T1000 (cell line): ENCODE measurements at regions not wholly inside any gene's neighbourhood (a gene's known extent, or its start where the extent isn't known, plus 50 kb on each side); places are given as distances from the start of the nearest gene placed in this dataset.
"Not testable (repeated sequence)": the region's sequence is repeated elsewhere in the genome, so short reads cannot be mapped to it uniquely, and the experiment has no call there.

Source experiments
- DNase-seq: peaks from one replicate; lab custom pipeline; 2025; ENCODE audit warnings: mixed read lengths; lab: John Stamatoyannopoulos, UW

DNA sequence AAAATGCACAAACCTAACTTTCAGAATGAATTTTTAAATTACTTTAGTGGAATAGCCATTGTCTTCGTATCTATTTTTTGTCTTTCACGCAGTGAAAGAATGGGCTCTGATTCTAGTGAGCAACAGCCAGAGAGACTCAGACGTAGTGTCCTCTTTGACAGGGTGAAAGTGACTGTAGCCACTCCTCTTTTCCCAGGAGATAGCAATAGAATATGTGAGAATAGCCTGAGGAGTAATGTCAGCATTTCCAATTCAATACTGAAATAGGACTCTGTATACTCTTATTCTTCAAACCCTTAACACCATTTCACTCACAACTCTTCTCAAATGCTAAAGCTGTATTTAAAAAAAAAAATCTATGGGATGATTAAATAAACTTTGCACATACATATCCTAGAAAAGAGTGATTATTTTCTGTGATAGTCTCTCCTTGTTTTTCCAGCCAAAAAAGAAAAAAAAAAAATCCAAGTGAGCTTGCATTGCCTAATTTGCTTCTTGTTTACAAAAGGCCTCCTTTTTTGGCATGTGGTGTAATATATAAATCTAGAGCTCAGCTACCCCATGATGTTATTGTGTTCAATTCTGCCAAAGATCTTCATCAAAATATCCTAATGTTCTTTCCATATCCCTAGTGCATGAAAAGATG is 626.1 kb upstream of the SLITRK6 start:
- DNase-seq: no peak

DNA sequence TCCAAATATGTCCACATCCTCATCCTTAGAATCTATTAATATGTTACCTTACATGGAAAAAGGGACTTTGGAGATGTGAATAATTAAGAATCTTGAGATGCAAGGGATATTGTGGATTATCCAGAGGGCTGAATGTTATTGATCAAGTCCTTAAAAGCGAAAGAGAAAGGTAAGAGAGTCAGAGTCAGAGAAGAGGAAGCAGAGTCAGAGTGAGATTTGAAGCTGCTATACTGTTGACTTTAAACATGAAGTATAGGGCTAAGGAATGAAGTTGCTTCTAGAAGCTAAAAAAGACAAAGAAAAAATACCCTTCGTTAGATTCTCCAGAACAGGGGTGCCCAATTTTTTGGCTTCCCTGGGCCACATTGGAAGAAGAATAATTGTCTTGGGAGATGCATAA is 627.2 kb upstream of the SLITRK6 start:
- no peak for DNase-seq

DNA sequence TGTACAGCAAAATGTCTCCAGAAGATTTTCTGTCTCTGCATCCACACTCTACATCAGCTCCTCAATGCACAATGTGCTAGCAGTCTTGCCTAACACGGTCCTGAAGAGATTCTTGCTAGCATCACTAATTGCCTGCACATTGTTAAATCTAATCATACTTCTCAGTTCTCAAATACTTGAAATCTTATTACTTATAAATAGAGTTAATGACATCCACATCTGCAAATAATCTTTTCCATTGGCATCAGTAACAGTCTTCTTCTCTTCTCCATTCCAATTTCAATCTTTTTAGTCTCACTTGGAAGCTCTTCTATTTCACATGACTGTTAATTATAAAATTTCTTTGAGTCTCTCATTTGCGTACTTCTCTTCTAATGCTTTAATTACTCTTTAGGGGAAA is 630.5 kb upstream of the SLITRK6 start:
- no peak for DNase-seq

DNA sequence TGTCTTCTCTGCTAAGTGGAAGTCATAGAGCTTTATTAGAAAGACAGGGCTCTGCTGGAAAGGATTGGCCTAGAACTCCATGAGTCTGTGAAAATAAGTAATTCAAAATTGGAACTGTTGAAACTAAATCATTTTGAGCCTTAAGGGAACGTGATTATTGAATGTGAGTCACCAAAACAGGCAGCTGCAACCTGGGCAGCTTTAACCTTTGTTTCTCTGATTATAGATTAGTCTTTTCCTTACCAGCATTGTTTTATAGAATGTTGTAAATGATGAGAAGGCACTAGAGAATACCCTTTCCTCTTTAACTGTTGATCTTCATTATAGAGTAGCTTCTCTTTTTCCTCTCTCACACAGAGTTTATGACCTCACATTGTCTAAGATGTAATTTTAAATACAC is 638.8 kb upstream of the SLITRK6 start:
- no peak for DNase-seq

DNA sequence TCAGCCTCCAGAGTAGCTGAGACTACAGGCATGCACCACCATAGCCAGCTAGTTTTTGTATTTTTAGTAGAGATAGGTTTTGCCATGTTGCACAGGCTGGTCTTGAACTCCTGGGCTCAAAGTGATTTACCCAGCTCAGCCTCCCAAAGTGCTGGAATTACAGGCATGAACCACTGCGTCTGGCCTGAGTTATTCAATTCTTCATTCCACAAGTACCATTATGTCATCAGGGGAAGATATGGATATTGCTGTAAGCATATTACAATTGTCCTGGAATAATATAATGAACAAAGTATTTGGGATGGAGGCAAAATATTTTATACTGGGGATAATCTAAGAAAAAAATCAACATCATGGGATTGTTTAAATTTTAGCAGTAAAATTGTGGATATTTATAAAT is 646.0 kb upstream of the SLITRK6 start:
- no peak for DNase-seq

DNA sequence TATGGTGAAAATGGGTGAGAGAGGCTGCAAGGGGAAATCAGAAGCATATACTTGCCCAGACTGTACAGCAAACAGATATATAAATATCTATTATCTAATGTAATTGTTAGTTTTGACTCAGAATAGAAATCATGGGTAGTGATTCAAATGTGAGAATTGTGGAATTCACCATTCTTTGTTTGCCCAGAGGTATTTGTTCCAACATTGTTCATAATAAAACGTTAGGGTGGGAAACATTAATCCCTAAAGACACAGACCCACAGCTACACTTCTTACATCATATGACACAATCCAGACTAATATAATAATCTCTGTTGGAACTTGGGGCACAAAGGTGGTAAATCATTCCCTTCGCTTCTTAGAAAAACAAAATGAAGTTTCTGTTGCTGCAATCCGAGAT is 646.5 kb upstream of the SLITRK6 start:
- DNase-seq: no peak

DNA sequence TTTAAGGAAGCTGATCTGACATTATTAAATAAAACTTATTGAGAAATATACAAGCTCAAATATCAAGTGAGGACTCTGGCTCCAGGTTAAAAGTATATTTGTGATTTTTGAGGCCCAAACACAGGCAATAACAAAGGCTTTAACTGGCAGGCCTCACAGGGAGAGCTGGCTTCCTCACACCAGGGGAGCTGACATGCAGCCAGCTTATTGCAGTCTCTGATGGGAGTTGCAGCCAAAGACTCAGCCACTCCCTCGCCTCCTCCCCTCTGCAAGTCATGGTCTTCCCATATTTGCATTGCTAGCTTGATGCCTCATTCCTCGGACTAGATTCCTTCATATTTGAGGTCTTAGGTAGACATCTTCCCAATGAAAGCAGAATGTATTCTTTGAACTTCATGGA is 647.1 kb upstream of the SLITRK6 start:
- DNase-seq: peak; percentile 11

DNA sequence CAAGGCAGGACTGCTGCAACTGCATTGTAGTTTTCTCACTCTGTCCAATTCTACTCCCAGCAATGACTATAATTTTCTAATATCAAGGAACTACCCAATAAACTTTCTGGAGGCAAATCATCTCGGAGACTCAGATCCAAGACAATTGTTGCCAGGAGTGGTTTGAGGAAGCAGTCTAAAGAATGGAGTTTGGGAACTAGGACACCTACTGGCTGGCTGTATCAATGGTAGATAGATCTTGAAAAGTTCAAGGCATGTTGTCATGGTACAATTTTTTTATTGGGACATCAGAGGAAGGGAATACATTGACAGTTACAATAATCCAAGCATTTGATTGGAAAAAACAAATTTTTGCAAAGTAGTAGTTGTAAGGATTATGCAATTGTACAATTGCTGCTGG is 648.3 kb upstream of the SLITRK6 start:
- DNase-seq: no peak

DNA sequence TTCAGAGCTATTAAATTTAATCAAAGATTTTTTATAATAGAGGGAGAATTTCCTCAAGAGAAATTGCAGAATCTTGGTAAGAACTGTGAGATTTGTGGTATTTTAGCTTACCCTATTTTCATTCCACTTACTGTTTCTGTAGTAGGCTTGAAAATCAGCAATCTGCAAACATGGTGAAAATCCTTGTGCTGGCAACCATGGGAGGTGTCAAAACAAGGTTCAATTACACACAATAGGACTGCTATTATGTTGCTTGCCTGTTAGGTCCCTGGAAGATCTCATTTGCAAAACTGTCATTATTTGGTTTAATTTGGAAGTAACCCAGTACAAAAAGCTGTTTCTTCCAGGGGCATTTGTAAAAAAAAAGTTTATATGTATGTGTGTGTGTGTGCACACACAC is 662.8 kb upstream of the SLITRK6 start:
- DNase-seq: no peak

DNA sequence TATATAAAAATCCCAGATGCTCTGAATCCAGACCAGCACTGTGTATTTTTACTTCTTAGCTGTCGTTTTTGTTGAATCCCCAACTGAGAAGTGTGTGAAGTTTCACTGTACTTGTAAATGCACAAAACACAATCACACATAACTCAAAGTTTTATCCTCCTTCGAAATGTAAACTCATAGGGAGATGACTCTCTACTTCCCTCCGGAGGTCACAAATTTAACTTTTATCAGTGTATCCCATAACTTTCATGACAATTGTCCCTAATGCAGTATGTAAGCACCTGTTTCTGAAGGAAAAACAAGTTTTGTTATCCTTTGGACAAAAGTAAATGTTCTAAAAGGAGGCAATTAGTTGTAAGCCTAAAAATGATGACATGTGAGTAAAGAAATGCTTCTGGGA is 665.0 kb upstream of the SLITRK6 start:
- DNase-seq: no peak

DNA sequence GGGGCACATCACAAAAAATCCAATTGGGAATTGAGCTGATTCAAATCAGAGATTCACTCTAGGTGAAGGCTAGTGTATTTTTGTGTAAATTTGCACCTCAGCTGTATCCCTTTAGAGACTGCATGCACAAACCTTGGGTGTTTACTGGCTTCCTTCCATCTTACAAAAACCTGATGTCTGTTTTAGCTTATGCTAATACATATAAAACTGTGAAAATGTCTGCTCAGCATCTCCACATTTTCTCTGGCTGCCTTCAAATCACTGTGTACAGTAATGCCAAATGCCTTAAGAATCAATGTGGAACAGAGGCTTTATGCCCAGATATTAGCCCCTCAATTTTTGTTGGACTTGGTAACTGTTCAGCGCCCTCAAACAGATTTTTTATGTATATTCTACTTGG is 675.8 kb upstream of the SLITRK6 start:
- no peak for DNase-seq

DNA sequence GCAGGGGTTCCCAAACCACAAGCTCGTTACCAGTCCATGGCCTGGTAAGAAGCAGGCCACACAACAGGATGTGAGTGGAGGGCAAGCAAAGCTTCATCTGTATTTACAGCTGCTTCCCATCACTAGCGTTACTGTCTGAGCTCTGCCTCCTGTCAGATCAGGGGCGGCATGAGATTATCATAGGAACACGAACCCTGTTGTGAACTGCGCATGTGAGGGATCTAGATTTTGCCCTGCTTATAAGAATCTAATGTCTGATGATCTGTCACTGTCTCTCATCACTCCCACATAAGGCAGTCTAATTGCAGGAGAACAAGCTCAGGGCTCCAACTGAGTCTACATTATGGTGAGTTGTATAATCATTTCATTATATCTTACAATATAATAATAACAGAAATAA is 677.4 kb upstream of the SLITRK6 start:
- DNase-seq: no peak

DNA sequence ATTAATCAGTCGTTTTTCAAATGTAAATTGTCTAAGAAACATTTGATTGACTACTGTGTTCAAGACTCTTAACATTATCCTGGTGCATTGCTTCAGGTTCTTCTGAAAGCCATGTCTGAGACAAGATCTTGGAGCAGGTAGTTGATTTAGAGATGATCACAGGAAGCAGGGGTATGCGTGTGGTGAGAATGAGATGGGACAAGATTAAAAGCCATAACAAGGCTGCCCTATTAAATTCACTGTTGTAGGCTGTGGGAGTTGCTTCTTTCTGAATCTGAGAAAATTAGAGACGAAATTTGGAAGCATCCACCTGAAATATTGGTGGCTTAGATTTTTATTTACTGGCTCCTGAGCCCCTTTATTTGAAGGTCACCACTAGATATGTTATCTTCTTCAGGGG is 687.4 kb upstream of the SLITRK6 start:
- DNase-seq: no peak

DNA sequence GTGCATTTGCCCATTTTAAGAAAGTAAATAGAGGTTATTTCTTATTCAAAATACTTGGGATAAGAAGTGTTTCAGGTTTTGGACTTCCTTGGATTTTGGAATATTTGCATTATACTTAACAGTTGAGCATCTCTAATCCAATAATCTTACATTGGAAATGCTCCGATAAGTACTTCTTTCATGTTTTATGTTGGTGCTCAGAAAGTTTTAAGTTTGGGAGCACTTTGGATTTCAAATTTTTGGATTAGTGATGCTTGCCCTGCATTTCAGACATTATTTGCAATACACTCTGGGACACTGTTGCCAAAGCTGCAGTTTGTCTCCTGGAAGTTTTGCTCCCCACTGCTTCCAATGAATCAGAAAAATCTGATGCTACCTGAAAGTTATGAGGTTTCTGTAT is 691.9 kb upstream of the SLITRK6 start:
- DNase-seq: no peak

DNA sequence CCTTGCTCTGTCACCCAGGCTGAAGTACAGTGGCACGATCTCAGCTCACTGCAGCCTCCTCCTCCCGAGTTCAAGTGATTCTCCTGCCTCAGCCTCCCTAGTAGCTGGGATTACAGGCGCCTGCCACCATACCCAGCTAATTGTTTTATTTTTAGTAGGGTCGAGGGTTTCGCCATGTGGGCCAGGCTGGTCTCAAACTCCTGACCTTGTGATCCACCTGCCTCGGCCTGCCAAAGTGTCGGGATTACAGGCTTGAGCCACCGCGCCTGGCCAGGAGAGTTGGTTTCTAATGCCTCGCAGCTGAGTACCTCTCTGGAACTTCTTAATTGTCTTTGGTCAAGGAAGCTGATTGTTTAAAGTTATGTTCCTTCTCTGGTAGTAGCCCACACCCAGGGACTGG is 702.7 kb upstream of the SLITRK6 start:
- DNase-seq: not testable (repeated sequence)

DNA sequence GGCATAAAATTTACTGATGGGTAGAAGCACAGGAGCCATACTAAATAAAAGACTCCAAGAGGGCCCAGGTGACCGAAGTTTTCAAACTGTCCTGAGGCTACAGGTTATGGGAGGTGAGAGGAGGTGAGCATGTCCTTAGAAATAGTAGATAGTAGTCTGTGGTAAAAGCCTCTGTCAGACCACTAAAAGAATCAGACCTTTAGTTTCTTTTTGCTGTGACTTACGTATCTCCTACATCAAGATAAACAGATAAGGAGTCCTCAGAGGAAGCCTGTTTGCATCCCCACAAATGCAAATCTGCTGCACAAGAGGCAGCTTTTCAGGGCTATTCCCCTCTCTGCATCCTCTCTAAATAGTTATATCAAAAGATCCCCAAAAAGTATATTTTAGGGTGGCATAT is 711.6 kb upstream of the SLITRK6 start:
- no peak for DNase-seq

DNA sequence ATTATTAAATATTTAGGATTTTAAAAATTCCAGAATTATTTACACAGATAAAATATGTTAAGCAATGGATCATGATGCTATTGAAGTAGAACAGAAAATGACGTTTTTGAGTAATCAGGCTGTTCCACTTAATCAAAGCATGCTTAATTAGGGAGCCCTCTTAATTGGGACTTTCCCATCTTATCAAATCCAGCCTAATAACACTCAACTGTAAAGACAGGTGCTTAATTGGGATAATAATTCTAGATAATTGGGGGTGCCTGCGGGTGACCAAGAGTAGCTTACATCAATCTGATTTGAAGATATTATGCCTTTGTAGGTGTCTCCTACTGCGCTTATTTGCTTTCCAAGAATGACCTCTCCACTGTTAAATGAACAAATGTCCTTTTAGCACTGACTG is 742.2 kb upstream of the SLITRK6 start:
- DNase-seq: no peak

DNA sequence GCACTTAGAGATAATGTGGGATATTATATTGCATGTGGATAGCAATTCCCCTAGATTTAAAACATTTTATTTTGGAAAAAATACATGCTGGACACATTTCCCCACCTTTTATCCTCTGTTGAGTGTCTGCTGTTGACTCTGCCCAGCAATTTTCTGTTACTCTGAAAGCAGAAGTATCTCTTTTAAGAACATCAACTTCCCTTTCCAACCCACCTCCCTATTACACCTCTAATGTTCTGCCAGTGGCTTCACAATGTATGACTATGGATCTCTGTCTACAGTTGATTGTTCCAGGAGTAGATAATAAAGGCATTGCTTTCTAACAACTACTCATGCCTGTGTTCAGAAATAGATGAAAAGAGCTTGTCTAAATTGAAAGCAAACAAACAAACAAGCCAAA is 754.8 kb upstream of the SLITRK6 start:
- no peak for DNase-seq

DNA sequence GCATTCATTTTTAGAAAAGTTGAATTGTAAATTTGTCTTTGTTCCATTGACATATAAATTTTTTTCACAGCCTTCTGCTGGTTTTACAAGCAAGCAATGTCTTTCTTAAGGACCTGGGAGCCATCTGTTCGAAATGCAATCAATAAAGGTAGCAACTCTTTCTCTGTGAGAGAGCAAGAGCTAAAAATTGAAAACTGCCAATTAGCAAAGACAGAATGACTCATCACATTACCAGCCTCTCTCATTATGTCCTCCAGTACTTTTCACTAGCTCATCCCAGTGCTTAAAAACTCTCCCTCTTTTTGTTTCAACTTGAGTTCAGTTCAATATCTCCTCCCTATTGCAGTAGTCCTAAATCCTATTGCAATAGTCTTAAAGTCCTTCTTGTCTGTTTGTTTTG is 760.7 kb upstream of the SLITRK6 start:
- no peak for DNase-seq

DNA sequence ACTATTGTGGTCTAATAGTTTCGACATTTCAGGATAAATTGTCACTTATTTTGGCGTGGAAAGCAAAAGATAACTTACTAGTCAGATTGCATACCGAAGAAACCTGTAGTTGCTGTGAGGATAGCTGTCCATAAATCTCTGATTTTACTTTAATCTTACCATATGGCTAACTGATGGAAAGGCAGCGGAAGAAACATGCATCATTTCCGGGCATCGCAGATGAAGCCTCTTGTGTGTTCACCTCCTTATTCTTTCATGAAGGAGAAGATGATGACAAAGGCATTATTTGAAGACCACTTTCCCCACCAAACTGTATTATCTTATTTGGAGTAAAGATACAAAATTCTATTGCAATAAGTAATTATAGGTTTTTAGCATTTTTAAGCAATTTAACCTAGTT is 763.6 kb upstream of the SLITRK6 start:
- no peak for DNase-seq

DNA sequence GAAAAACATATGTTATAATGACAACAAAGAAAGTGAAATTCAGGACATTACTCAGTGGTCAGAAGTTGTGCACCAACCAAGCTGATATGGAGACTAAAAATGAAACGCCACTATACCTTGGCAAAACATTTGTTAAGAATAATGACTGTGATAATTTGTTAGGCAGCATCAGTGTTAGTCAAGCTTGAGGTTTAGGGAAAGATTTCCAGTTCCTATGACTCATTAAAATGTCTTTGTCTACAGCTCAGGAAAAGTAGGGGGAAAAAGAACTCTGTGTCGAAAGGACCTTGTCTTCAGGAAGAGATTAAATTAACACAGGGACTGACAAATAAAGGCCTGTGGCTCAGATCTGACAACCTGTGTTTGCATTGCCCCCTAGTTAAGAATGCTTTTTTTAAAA is 764.1 kb upstream of the SLITRK6 start:
- no peak for DNase-seq

DNA sequence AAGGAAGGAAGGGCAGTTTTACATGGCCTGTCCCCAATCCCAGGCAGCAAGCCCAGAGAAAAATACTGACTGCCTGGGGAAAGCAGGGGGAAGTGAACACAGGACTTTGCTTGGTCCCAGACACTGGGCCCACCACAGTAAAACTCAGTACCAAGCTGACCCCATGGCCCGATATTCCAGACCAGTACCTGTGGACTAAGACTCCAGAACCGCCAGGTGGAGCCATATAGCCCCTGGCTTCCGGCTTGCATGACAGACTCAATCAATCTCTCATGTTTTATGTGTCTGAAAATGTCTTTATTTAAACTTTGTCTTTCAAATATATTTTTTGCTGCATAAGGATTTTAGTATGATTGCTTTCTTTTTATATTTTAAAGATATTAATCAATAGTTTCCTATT is 767.9 kb upstream of the SLITRK6 start:
- DNase-seq: no peak

DNA sequence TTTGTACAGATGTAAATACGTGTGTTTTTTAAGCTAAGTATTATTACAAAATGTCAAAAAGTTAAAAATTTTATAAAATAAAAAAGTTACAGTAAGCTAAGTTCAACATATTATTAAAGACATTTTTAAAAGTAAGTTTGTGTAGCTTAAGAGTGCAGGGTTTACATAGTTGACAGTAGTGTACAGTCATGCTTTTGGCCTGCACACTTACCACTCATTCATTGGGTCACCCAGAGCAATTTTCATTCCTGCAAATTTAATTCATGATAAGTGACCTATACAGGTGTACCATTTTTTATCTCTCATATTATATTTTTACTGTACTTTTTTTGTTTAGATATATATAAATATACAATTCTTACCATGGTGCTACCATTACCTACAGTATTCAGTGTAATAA is 769.9 kb upstream of the SLITRK6 start:
- no peak for DNase-seq

DNA sequence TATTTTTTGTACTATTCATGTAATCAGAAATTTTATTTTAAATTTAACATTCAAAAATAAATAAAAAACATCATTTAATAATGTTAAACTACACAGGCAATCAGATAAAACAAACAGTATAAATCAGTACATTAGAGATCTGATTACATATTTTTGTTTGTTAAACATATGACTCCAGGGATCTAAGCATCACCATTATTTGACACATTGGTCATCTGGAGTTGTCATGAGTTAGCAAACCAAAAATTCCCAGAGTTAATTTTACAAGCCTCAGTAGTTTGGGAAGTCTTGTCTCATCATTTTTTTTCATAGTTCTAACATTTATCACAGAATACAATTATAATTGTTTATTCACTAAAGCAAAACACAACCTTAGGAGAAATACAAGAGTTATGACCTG is 770.8 kb upstream of the SLITRK6 start:
- no peak for DNase-seq

DNA sequence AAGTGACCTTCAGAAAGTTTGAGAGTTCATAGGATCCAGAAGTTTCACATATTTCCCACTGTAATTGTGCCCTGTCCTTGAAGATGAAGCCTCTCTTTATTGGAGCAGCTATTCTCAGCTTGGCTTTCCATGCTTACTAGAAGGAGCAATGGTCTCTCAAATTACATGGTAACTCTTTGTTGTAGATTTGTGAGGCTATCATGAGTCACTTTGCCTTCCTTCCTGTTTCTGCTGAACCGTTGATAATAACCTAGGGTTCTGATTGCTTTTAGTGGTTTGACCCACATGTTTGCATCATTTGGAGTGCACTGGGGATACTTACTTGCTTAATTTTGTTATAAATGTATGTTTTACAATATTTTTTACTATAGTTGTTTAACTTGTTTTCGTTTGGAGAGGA is 772.9 kb upstream of the SLITRK6 start:
- DNase-seq: no peak
